ENCODE measurements at regions not wholly inside any gene's neighbourhood (a gene's known extent, or its start where the extent isn't known, plus 50 kb on each side); places are given as distances from the start of the nearest gene placed in this dataset.

GRCh38 chr9:99506747-99507348 lies 284.8 kb downstream of the SEC61B start:
- H3K27ac ChIP-seq: no peak overlapping the region
- DNase-seq (ENCODE audit: low read depth, low spot score): no peak

GRCh38 chr9:99509065-99509745 lies 287.1 kb downstream of the SEC61B start:
- H3K27ac ChIP-seq: no peak overlapping the region
- no peak for DNase-seq (ENCODE audit: low read depth, low spot score)

DNA sequence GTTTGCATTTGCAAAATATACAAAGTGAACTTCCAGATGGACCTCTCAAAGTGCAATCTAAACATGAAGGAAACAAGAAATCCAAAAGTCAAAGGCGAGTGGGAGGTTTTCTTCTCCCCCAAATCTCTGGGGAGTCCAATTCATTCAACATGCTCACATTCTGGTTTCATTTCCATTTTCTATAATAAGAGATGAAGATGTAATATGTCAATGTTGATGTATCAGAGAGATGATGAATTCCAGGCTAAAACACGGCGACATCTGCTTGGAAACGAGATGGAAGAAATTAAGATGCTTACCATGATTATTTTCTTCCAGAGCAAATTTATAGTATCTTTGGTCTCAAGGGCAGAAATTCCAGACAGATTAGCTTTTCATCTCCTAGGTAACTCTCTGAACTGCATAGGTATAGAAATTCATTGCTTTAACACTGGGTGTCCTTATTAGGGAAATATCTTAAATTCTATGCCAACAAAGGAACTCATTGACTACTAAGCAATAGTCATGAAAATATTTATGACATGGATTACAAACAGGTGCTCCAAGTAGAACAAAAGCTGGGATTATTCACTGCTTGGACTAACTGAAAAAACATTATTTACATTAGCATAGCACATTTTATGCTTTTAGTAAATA lies 287.9 kb downstream of the SEC61B start:
- H3K27ac ChIP-seq: no peak overlapping the region
- no peak for DNase-seq (ENCODE audit: low read depth, low spot score)

DNA sequence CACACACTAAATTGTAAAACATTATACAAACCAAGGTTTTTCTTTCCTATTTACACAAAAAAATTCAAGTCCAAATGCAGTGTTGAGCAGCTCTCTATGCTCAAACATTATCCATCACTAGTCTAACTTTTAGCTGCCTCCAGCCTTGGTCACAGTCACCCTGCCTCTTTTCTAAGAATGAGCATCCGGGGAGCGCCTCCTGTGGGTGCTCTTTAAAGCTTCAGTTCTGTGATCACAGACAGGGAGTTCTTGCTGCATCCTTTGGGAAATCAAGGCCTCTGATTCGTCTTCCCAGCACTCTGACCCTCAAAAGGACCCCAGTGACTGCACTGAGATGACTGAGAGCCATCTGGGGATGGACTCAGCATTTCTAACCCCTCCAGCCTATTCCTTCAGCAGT lies 289.6 kb downstream of the SEC61B start:
- H3K27ac ChIP-seq: no peak overlapping the region

GRCh38 chr9:99513441-99514112 lies 291.5 kb downstream of the SEC61B start:
- no peak overlapping the region for H3K27ac ChIP-seq
- DNase-seq (ENCODE audit: low read depth, low spot score): no peak

More for the DNA sequence above, 289.6 kb downstream of the SEC61B start:
- DNase-seq (ENCODE audit: low read depth, low spot score): no peak

DNA sequence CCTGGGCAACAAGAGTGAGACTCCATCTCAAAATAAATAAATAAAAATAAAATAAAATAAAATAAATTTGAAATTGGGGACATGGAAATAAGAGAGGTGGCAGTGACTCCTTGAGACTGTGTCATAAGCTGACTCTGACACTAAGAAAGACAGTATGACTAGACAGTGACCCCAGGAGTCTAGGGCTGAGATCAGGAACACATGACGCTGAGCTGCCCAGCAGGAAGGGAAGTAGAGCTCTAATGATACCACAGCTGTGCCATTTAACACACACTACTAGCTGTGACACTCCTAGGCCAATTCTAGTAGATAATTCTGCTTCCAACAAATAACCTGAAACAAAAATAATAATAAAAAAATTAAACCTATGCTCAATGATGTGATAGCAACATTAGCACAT lies 293.0 kb downstream of the SEC61B start:
- no peak for DNase-seq (ENCODE audit: low read depth, low spot score)
- no peak overlapping the region for H3K27ac ChIP-seq

- no peak overlapping the region for H3K27ac ChIP-seq
- DNase-seq (ENCODE audit: low read depth, low spot score): no peak
Observed at GRCh38 chr9:99515895-99516656, 294.0 kb downstream of the SEC61B start.

- H3K27ac ChIP-seq: no peak overlapping the region
- DNase-seq (ENCODE audit: low read depth, low spot score): no peak
Observed at GRCh38 chr9:99516657-99517049, 294.6 kb downstream of the SEC61B start.

DNA sequence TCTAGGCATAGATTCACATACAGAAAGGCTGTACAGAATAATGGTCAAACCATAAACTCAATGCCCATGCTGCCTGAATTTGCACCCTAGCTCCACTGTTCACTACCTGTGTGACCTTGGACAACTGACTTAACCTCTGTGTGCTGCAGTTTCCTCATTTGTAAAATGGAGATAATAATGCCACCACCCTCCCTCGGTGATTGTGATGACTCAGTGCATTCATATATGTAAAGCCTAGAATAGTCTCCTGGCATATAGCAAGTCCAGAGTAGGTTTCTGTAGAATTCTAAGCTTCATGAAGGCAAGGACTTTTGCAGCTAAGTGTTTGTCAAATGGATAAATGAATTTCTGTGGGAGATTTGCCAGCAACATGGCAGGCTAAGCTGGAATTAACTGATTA lies 297.8 kb upstream of the NR4A3 start:
- no peak for DNase-seq (ENCODE audit: low read depth, low spot score)
- H3K27ac ChIP-seq: no peak overlapping the region

- H3K27ac ChIP-seq: no peak overlapping the region
- no peak for DNase-seq (ENCODE audit: low read depth, low spot score)
Observed at GRCh38 chr9:99531313-99531712, 290.4 kb upstream of the NR4A3 start.

- H3K27ac ChIP-seq: no peak overlapping the region
- DNase-seq (ENCODE audit: low read depth, low spot score): no peak
Observed at GRCh38 chr9:99533421-99533820, 288.3 kb upstream of the NR4A3 start.

GRCh38 chr9:99537996-99538395 lies 283.7 kb upstream of the NR4A3 start:
- H3K27ac ChIP-seq: no peak overlapping the region
- no peak for DNase-seq (ENCODE audit: low read depth, low spot score)

DNA sequence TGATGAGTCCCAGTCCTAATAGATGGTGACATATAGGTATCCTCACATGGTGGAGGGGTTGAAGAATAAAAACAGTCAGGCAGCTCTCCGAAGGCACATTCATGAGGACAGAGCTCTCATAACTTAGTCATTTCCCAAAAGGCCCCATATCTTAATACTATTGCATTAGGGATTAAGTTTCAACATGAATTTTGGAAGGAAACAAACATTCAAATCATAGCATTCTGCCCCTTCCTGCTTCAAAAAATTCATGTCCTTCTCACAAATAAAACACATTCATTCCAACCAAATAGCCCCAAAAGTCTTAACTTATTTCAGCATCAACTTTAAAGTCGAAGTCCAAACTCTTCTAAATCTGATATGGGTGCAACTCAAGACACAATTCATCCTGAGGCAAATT lies 277.2 kb upstream of the NR4A3 start:
- no peak for DNase-seq (ENCODE audit: low read depth, low spot score)
- no peak overlapping the region for H3K27ac ChIP-seq

GRCh38 chr9:99549441-99549840 lies 272.2 kb upstream of the NR4A3 start:
- H3K27ac ChIP-seq: no peak overlapping the region
- DNase-seq (ENCODE audit: low read depth, low spot score): no peak

DNA sequence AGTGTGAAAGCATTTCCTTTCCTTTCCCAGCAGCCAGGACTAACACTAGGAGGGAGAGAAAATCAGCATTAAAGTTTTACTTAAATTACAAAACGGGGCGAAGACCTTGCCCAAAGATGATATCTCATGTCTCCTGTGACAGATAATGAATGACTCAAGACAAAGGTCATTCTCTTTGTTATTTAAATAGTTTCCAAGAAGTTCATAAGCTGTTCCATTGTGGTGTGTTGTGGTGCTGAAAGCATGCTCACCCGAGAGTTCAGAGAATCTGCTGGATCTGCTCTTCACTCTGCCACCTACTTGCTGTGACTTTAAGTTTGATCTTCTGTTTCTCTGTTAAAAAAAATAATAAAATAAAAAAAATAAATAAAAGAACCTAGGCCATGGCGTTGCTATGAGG lies 265.9 kb upstream of the NR4A3 start:
- DNase-seq (ENCODE audit: low read depth, low spot score): no peak
- H3K27ac ChIP-seq: no peak overlapping the region

DNA sequence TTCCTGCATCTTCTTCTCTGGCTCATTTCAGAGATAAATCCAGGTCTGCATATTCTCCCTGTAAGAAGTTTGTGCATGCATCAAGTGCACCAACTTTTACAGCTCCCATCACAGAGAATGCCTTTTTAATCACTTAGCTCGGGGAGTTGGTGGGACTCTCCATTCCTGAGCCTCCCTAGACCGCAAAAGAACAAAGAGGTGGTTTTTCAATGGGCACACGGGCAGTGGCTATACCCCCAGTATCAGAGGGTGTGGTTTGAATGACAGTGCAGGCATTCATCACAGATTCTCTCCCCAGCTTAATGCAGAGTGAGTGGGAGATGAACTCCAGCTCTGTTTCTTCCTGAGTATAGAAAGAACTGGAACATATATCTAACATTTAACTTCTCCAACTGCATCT lies 264.7 kb upstream of the NR4A3 start:
- H3K27ac ChIP-seq: no peak overlapping the region
- no peak for DNase-seq (ENCODE audit: low read depth, low spot score)

DNA sequence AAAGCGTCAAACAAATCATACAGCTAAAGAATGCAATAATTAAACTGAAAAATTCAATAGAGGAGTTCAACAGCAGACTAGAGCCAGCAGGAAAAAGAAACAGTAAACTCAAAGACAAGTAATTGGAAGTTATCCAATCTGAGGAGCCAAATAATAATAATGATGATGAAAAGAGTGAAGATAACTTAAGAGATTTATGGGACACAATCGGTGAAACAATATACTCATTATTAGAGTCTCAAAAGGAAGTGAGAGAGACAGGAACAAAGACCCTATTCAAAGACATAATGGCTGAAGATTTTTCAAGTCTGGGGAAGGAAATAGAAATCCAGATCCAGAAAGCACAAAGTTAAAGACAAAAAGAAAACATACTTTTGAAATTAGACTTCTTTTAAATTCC lies 263.9 kb upstream of the NR4A3 start:
- no peak overlapping the region for H3K27ac ChIP-seq
- DNase-seq (ENCODE audit: low read depth, low spot score): no peak

DNA sequence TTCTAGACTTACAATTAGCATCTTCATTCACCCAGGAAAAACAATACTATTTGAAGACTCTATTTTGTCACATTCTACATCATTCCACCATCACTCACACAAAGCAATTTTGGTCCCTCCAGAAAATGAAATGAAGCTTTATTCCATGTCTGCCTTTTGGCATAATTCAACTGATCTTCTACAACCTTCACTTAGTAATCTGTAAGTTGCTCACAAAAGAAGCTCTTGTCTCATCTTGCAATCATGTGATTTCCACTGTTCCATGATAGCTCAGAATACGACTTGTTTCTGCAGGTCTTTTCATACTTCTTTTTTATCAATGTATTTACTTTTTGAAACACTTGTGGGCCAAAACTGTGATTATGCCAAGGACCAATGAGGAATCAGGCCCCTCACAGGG lies 261.9 kb upstream of the NR4A3 start:
- H3K27ac ChIP-seq: no peak overlapping the region

DNA sequence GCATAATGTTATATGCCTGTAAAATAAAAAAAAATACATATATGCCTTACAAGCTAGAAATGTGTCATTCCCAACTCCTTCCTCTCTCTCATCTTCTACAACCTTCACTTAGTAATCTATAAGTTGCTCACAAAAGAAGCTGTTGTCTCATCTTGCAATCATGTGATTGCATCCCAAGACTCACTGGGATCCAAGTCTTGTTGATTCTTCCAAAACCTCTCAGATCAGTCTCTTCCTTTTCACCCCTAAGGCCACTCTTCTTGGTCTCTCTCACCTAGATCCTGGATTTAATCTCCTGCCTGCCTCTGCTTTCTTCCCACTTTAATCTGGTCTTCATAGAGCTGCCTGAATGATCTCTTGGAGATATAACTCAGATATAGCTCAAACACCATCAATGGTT lies 261.1 kb upstream of the NR4A3 start:
- no peak for DNase-seq (ENCODE audit: low read depth, low spot score)
- H3K27ac ChIP-seq: no peak overlapping the region

More for the DNA sequence above, 261.9 kb upstream of the NR4A3 start:
- no peak for DNase-seq (ENCODE audit: low read depth, low spot score)

DNA sequence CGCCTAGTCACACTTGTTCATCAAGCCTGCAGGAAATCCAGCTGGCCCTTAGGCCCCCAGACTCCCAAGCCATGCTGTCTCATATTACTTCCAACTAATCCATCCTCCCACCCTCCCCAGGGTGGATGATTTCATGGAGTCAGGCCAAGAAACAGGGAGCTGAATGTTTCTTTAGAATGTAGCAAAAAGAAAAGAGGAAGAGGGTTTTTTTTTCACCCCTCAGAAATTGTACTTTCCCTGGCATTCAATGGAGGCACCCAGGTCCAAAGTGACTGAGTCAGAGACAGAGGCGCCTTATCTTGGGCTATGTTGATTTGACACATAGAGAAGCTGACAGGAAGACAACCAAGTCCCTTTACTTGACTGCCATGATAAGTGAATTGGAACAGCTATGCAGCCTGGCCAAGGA lies 260.2 kb upstream of the NR4A3 start:
- no peak overlapping the region for H3K27ac ChIP-seq
- DNase-seq (ENCODE audit: low read depth, low spot score): no peak
